Neural cell (in vitro differentiated cells): ENCODE measurements at regions not wholly inside any gene's neighbourhood (a gene's known extent, or its start where the extent isn't known, plus 50 kb on each side); places are given as distances from the start of the nearest gene placed in this dataset.
"Not testable (repeated sequence)": the region's sequence is repeated elsewhere in the genome, so short reads cannot be mapped to it uniquely, and the experiment has no call there.

Source experiments
- H2AFZ ChIP-seq: fragments of 200-600, 300-800 bp; sonication (generic), shearing (Covaris generic); 2 replicates; pipeline ENCODE4 v1.6.0; 2014; ENCODE audit warnings: low read depth, mild to moderate bottlenecking, antibody characterized with exemption, low read length, moderate library complexity
- H3F3A ChIP-seq: fragments of 200-600 bp; shearing (Covaris generic); 2 replicates; pipeline ENCODE4 v1.6.1; 2016; ENCODE audit warnings: mild to moderate bottlenecking, moderate library complexity, mixed read lengths, antibody characterized with exemption, low read length; ENCODE audit not compliant: insufficient read depth, poor library complexity, severe bottlenecking
- H3K27ac ChIP-seq: fragments of 200-600, 300-800 bp; sonication (generic), shearing (Covaris generic); 2 replicates; pipeline ENCODE4 v1.5.1; 2014; ENCODE audit warnings: mild to moderate bottlenecking, low read length, moderate library complexity
- H3K27me3 ChIP-seq: fragments of 300-800, 200-600 bp; sonication (generic), shearing (Covaris generic); 2 replicates; pipeline ENCODE4 v1.6.0; 2014; ENCODE audit warnings: mild to moderate bottlenecking, low read depth, low read length, moderate library complexity; ENCODE audit not compliant: insufficient read depth
- H3K36me3 ChIP-seq: fragments of 300-800, 200-600 bp; sonication (generic), shearing (Covaris generic); 2 replicates; pipeline ENCODE4 v1.5.1; 2014; ENCODE audit warnings: mild to moderate bottlenecking, antibody characterized with exemption, low read length, moderate library complexity; ENCODE audit not compliant: insufficient read depth
- H3K4me2 ChIP-seq: fragments of 300-800, 200-600 bp; sonication (generic), shearing (Covaris generic); 2 replicates; pipeline ENCODE4 v1.6.0; 2014; ENCODE audit warnings: mild to moderate bottlenecking, low read length
- H3K4me3 ChIP-seq: fragments of 300-800, 200-600 bp; sonication (generic), shearing (Covaris generic); 2 replicates; pipeline ENCODE4 v1.5.1; 2014; ENCODE audit warnings: mild to moderate bottlenecking, low read length, moderate library complexity
- H3K79me2 ChIP-seq: fragments of 200-600 bp; shearing (Covaris generic); replicated peaks from 2 replicates; pipeline ENCODE4 v1.6.0; 2014; ENCODE audit warnings: mild to moderate bottlenecking, low read length, moderate library complexity; ENCODE audit not compliant: insufficient read depth
- H3K9ac ChIP-seq: fragments of 300-800, 200-600 bp; sonication (generic), shearing (Covaris generic); 2 replicates; pipeline ENCODE4 v1.6.1; 2016; ENCODE audit warnings: mild to moderate bottlenecking, low read length, mixed read lengths
- H3K9me2 ChIP-seq: fragments of 200-600 bp; shearing (Covaris generic); 2 replicates; pipeline ENCODE4 v1.6.1; 2016; ENCODE audit warnings: mild to moderate bottlenecking, low read length, mixed read lengths; ENCODE audit not compliant: insufficient read depth
- H3K9me3 ChIP-seq: fragments of 200-600, 300-800 bp; sonication (generic), shearing (Covaris generic); 2 replicates; pipeline ENCODE4 v1.6.1; 2016; ENCODE audit warnings: mild to moderate bottlenecking, mixed run types, low read length, moderate library complexity, mixed read lengths
- H4K20me1 ChIP-seq: fragments of 200-600 bp; shearing (Covaris generic); 2 replicates; pipeline ENCODE4 v1.6.1; 2016; ENCODE audit warnings: mild to moderate bottlenecking, mixed run types; ENCODE audit not compliant: insufficient read depth
- EP300 ChIP-seq: fragments of 450-650 bp; conservative IDR thresholded peaks from 2 replicates; pipeline ENCODE4 v1.6.1; 2014; ENCODE audit warnings: antibody characterized with exemption, mild to moderate bottlenecking, moderate library complexity; ENCODE audit not compliant: poor library complexity, severe bottlenecking
- EZH2 ChIP-seq: fragments of 200-600, 300-800 bp; shearing (Covaris generic), sonication (generic); IDR thresholded peaks from 2 replicates; pipeline ENCODE4 v1.6.1; 2014; ENCODE audit warnings: antibody characterized with exemption, low read length, borderline replicate concordance, mild to moderate bottlenecking; ENCODE audit not compliant: insufficient read depth, poor library complexity, severe bottlenecking
- MXI1 ChIP-seq: fragments of 450-650 bp; conservative IDR thresholded peaks from 2 replicates; pipeline ENCODE4 v1.6.1; 2014; ENCODE audit warnings: antibody characterized with exemption, mild to moderate bottlenecking; ENCODE audit not compliant: poor library complexity, severe bottlenecking
- RAD21 ChIP-seq: fragments of 450-650 bp; conservative IDR thresholded peaks from 2 replicates; pipeline ENCODE4 v1.6.1; 2014; ENCODE audit warnings: antibody characterized with exemption, mild to moderate bottlenecking, moderate library complexity
- SMC3 ChIP-seq: fragments of 450-650 bp; conservative IDR thresholded peaks from 2 replicates; pipeline ENCODE4 v1.6.1; 2014; ENCODE audit warnings: antibody characterized with exemption, mild to moderate bottlenecking, moderate library complexity; ENCODE audit not compliant: poor library complexity
- TF ChIP-seq, protein P1 (sequence below): fragments of 450-650 bp; IDR thresholded peaks from 2 replicates; pipeline ENCODE4 v1.5.1; 2014; ENCODE audit warnings: antibody characterized with exemption, mild to moderate bottlenecking, moderate library complexity; ENCODE audit not compliant: poor library complexity, severe bottlenecking

DNA sequence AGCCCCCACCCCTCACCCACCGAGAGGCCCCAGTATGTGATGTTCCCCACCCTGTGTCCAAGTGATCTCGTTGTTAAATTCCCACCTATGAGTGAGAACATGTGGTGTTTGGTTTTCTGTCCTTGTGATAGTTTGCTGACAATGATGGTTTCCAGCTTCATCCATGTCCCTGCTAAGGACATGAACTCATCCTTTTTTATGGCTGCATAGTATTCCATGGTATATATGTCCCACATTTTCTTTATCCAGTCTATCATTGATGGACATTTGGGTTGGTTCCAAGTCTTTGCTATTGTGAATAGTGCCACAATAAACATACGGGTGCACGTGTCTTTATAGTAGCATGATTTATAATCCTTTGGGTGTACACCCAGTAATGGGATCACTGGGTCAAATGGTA, 79.2 kb downstream of the PXDC1 start:
- not testable (repeated sequence) for H4K20me1 ChIP-seq

DNA sequence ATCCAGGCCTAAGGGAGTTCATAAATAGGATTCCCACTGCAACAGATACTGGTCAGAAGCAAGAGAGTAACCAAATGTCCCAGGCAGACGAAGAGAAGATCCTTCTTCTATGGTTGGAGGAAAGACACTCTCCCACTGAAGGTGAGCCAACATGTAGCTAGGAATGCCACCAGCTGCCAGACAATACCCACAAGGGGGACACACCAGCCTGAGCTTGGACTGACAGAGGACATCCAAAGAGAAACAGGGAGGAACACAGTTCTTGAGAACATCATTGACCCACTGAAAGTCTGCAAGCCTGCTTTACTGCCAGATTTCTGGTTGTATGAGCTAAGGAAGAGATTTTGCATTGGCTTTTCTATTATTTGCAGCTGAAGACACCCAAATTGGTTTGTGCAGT, 80.1 kb downstream of the PXDC1 start:
- H3F3A ChIP-seq = no peaks in the 10 kb centered on the region
- no peaks in the 10 kb centered on the region for H4K20me1 ChIP-seq
- H3K36me3 ChIP-seq = no peaks in the 10 kb centered on the region
- H3K27ac ChIP-seq = no peak overlapping the region
- no peak overlapping the region for H3K4me3 ChIP-seq
- no peaks in the 10 kb centered on the region for H3K79me2 ChIP-seq
- H3K9me2 ChIP-seq = no peaks in the 10 kb centered on the region
- TF ChIP-seq RAD21 = no peak
- TF ChIP-seq, protein P1, sequence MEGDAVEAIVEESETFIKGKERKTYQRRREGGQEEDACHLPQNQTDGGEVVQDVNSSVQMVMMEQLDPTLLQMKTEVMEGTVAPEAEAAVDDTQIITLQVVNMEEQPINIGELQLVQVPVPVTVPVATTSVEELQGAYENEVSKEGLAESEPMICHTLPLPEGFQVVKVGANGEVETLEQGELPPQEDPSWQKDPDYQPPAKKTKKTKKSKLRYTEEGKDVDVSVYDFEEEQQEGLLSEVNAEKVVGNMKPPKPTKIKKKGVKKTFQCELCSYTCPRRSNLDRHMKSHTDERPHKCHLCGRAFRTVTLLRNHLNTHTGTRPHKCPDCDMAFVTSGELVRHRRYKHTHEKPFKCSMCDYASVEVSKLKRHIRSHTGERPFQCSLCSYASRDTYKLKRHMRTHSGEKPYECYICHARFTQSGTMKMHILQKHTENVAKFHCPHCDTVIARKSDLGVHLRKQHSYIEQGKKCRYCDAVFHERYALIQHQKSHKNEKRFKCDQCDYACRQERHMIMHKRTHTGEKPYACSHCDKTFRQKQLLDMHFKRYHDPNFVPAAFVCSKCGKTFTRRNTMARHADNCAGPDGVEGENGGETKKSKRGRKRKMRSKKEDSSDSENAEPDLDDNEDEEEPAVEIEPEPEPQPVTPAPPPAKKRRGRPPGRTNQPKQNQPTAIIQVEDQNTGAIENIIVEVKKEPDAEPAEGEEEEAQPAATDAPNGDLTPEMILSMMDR = no peak
- no peaks in the 10 kb centered on the region for H3K27me3 ChIP-seq
- peaks cover 3% of the 10 kb centered on the region for H3K9me3 ChIP-seq
- H3K9ac ChIP-seq = no peak overlapping the region
- H2AFZ ChIP-seq = no peak overlapping the region
- no peak overlapping the region for H3K4me2 ChIP-seq

More for the DNA sequence above, 79.2 kb downstream of the PXDC1 start:
- H2AFZ ChIP-seq, H3K9me3 ChIP-seq, H3K36me3 ChIP-seq, H3K27ac ChIP-seq, H3K79me2 ChIP-seq, H3K4me2 ChIP-seq, H3K9ac ChIP-seq, H3K9me2 ChIP-seq, H3K27me3 ChIP-seq, H3K4me3 ChIP-seq, H3F3A ChIP-seq: not testable (repeated sequence)

DNA sequence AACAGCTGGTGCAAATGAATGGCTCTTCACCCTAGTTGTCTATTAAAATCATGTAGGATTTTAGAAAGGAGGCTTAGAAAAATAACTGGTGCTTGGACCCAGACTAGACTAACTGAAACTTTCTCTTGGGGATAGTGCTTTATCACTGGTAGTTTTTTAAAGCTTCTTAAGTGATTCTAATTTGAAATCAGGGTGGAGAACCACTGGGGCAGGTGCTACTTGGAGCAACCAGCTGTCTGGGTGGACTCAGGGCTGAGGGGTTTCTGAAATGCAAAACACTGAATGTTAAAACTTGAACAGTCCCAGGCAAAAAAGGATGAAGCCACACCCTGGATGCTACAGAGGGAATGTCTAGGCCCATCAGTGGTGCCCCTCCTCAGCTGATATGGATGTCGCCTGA, 81.2 kb downstream of the PXDC1 start:
- Histone ChIP-seq H2AFZ (no peak overlapping the region), H3K9ac (no peak overlapping the region), H3F3A (no peaks in the 10 kb centered on the region), H3K36me3 (no peaks in the 10 kb centered on the region), H3K9me3 (peaks cover 3% of the 10 kb centered on the region), H3K4me2 (no peak overlapping the region), H3K27me3 (no peaks in the 10 kb centered on the region), H3K4me3 (no peak overlapping the region), H3K27ac (no peak overlapping the region), H3K9me2 (no peaks in the 10 kb centered on the region), H3K79me2 (no peaks in the 10 kb centered on the region), H4K20me1 (no peaks in the 10 kb centered on the region)
- TF ChIP-seq MXI1 (no peak), SMC3 (no peak), EP300 (no peak), EZH2 (no peak), RAD21 (no peak)
- TF ChIP-seq, protein P1 = no peak
